DND-41 (cell line): ENCODE measurements at regions not wholly inside any gene's neighbourhood (a gene's known extent, or its start where the extent isn't known, plus 50 kb on each side); places are given as distances from the start of the nearest gene placed in this dataset.

Source experiments
- ATAC-seq: fragments of 200-7000 bp; cut with Tn5 transposase; 3 replicates; pipeline ENCODE4 v1.9.1; 2021; ENCODE audit warnings: low read depth; ENCODE audit not compliant: insufficient read depth
- DNase-seq: peaks from one replicate; pipeline ENCODE4 v3.0.0-alpha.2; 2020
- H2AFZ ChIP-seq: 2 replicates; pipeline ENCODE4 v1.6.0; 2012; ENCODE audit warnings: low read depth, low read length
- H3K27ac ChIP-seq: 2 replicates; pipeline ENCODE4 v1.5.1; 2012; ENCODE audit warnings: low read length, inconsistent platforms
- H3K27me3 ChIP-seq: fragments of 200-600 bp; sonication (generic); 2 replicates; pipeline ENCODE4 v1.6.0; 2012; ENCODE audit warnings: low read length, mild to moderate bottlenecking, inconsistent platforms; ENCODE audit not compliant: insufficient read depth, poor library complexity
- H3K36me3 ChIP-seq: 2 replicates; pipeline ENCODE4 v1.5.1; 2012; ENCODE audit warnings: low read length, inconsistent platforms; ENCODE audit not compliant: insufficient read depth
- H3K4me1 ChIP-seq: 2 replicates; pipeline ENCODE4 v1.5.1; 2012; ENCODE audit warnings: mild to moderate bottlenecking, low read length; ENCODE audit not compliant: insufficient read depth
- H3K4me2 ChIP-seq: 2 replicates; pipeline ENCODE4 v1.6.0; 2012; ENCODE audit warnings: mild to moderate bottlenecking, moderate library complexity, low read length, inconsistent platforms; ENCODE audit not compliant: insufficient read depth
- H3K4me3 ChIP-seq, 2 experiments: fragments of 200-600 bp in 1 of 2; shearing (Covaris generic) in 1 of 2; 2 replicates each; pipeline ENCODE4 v1.5.1; 2012 to 2016; ENCODE audit warnings: inconsistent platforms in 2 of 2, low read length in 2 of 2, mild to moderate bottlenecking in 2 of 2, low read depth in 1 of 2, moderate library complexity in 1 of 2
- H3K79me2 ChIP-seq: 2 replicates; pipeline ENCODE4 v1.6.0; 2012; ENCODE audit warnings: low read length, inconsistent platforms; ENCODE audit not compliant: insufficient read depth
- H3K9ac ChIP-seq: 2 replicates; pipeline ENCODE4 v1.6.0; 2012; ENCODE audit warnings: low read depth, mild to moderate bottlenecking, inconsistent platforms, low read length, moderate library complexity
- H3K9me3 ChIP-seq: 2 replicates; pipeline ENCODE4 v1.5.1; 2012; ENCODE audit warnings: low read length, moderate library complexity, mild to moderate bottlenecking, inconsistent platforms; ENCODE audit not compliant: insufficient read depth, severe bottlenecking
- H4K20me1 ChIP-seq: 2 replicates; pipeline ENCODE4 v1.6.0; 2012; ENCODE audit warnings: low read length; ENCODE audit not compliant: insufficient read depth
- EZH2 ChIP-seq: IDR thresholded peaks from 3 replicates; pipeline ENCODE4 v1.6.1; 2012; ENCODE audit warnings: borderline replicate concordance, low read depth, mild to moderate bottlenecking, moderate library complexity, low read length, inconsistent platforms; ENCODE audit not compliant: severe bottlenecking
- TF ChIP-seq, protein P1 (sequence below): IDR thresholded peaks from 2 replicates; pipeline ENCODE4 v1.5.1; 2012; ENCODE audit warnings: borderline replicate concordance, low read length, moderate library complexity, mild to moderate bottlenecking; ENCODE audit not compliant: poor library complexity, severe bottlenecking; ENCODE audit errors: extremely low read depth

DNA sequence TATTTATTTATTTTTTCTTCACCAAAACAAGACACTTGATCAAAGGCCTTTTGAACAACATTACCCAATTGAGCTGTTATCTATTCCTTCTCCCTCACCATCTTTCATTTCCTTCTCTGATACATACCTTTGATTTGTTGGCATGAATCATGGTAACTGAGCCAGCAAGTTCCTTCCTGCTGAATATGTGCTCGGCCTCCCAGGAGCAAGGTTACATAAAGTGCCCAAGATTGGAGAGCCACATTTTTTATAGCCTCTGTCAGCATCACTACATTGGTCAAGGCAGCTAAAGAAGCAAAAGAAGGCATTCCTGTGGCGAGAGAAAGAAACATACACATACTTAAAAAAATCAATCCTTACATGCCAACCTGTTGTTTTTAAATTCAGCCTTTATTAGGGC lies 369.6 kb downstream of the CYLC2 start:
- no peaks in the 10 kb centered on the region for H3K4me1 ChIP-seq
- H3K4me2 ChIP-seq, result no peak overlapping the region
- TF ChIP-seq, protein P1, sequence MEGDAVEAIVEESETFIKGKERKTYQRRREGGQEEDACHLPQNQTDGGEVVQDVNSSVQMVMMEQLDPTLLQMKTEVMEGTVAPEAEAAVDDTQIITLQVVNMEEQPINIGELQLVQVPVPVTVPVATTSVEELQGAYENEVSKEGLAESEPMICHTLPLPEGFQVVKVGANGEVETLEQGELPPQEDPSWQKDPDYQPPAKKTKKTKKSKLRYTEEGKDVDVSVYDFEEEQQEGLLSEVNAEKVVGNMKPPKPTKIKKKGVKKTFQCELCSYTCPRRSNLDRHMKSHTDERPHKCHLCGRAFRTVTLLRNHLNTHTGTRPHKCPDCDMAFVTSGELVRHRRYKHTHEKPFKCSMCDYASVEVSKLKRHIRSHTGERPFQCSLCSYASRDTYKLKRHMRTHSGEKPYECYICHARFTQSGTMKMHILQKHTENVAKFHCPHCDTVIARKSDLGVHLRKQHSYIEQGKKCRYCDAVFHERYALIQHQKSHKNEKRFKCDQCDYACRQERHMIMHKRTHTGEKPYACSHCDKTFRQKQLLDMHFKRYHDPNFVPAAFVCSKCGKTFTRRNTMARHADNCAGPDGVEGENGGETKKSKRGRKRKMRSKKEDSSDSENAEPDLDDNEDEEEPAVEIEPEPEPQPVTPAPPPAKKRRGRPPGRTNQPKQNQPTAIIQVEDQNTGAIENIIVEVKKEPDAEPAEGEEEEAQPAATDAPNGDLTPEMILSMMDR, result no peak
- no peak for TF ChIP-seq EZH2
- no peaks in the 10 kb centered on the region for H3K27me3 ChIP-seq
- H3K9ac ChIP-seq, result no peak overlapping the region
- no peaks in the 10 kb centered on the region for H3K9me3 ChIP-seq
- H4K20me1 ChIP-seq, result no peaks in the 10 kb centered on the region
- H3K79me2 ChIP-seq, result no peaks in the 10 kb centered on the region
- H2AFZ ChIP-seq, result no peak overlapping the region
- ATAC-seq, result no peak
- no peak overlapping the region for H3K27ac ChIP-seq
- no peak overlapping the region for H3K4me3 ChIP-seq
- no peak for DNase-seq
- no peaks in the 10 kb centered on the region for H3K36me3 ChIP-seq

- no peaks in the 10 kb centered on the region for H4K20me1 ChIP-seq
These were observed 376.0 kb downstream of the CYLC2 start for GRCh38 chr9:103371152-103371551.

GRCh38 chr9:103372828-103373227 lies 377.7 kb downstream of the CYLC2 start:
- Histone ChIP-seq H3K4me1 (no peaks in the 10 kb centered on the region), H3K9me3 (no peaks in the 10 kb centered on the region), H4K20me1 (no peaks in the 10 kb centered on the region), H2AFZ (no peak overlapping the region), H3K9ac (no peak overlapping the region), H3K4me3 (no peak overlapping the region), H3K79me2 (no peaks in the 10 kb centered on the region), H3K27ac (no peak overlapping the region), H3K27me3 (no peaks in the 10 kb centered on the region), H3K36me3 (no peaks in the 10 kb centered on the region), H3K4me2 (no peak overlapping the region)
- DNase-seq, result no peak
- TF ChIP-seq, protein P1, result no peak
- no peak for TF ChIP-seq EZH2
- no peak for ATAC-seq

More at GRCh38 chr9:103371152-103371551, 376.0 kb downstream of the CYLC2 start:
- DNase-seq, result no peak
- H3K27me3 ChIP-seq, result no peaks in the 10 kb centered on the region
- no peak overlapping the region for H2AFZ ChIP-seq
- no peaks in the 10 kb centered on the region for H3K4me1 ChIP-seq
- no peaks in the 10 kb centered on the region for H3K79me2 ChIP-seq
- no peak overlapping the region for H3K4me2 ChIP-seq
- no peak for ATAC-seq
- TF ChIP-seq, protein P1, result no peak
- TF ChIP-seq EZH2, result no peak
- H3K9ac ChIP-seq, result no peak overlapping the region
- H3K36me3 ChIP-seq, result no peaks in the 10 kb centered on the region
- no peaks in the 10 kb centered on the region for H3K9me3 ChIP-seq
- no peak overlapping the region for H3K27ac ChIP-seq
- H3K4me3 ChIP-seq, result no peak overlapping the region

DNA sequence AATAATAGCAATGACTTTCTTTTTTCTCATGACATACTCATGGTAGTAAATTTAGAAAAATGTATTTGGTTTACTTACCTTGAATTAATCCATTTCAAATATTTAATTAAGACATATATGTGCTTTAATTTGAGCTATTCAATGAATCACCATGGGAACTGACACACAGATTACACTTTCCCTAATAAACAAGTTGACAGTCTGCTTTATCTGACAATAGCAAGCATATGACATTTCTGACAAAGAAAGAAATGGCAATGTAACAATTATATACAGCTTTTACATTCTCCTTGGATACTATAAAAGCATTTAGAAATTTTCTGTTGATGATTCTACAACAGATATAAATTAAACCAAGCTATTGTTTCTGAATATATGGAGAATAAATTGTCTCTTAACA lies 382.5 kb downstream of the CYLC2 start:
- no peak overlapping the region for H3K9ac ChIP-seq
- ATAC-seq, result no peak
- no peak for TF ChIP-seq EZH2
- TF ChIP-seq, protein P1, result no peak
- H2AFZ ChIP-seq, result no peak overlapping the region
- no peak overlapping the region for H3K4me2 ChIP-seq
- no peaks in the 10 kb centered on the region for H3K27me3 ChIP-seq
- H3K4me3 ChIP-seq, result no peak overlapping the region
- no peaks in the 10 kb centered on the region for H3K79me2 ChIP-seq
- no peaks in the 10 kb centered on the region for H3K9me3 ChIP-seq
- no peak for DNase-seq
- no peaks in the 10 kb centered on the region for H3K4me1 ChIP-seq
- H3K36me3 ChIP-seq, result no peaks in the 10 kb centered on the region
- no peaks in the 10 kb centered on the region for H4K20me1 ChIP-seq
- no peak overlapping the region for H3K27ac ChIP-seq
